ENCODE measurements at regions not wholly inside any gene's neighbourhood (a gene's known extent, or its start where the extent isn't known, plus 50 kb on each side); places are given as distances from the start of the nearest gene placed in this dataset.

DNA sequence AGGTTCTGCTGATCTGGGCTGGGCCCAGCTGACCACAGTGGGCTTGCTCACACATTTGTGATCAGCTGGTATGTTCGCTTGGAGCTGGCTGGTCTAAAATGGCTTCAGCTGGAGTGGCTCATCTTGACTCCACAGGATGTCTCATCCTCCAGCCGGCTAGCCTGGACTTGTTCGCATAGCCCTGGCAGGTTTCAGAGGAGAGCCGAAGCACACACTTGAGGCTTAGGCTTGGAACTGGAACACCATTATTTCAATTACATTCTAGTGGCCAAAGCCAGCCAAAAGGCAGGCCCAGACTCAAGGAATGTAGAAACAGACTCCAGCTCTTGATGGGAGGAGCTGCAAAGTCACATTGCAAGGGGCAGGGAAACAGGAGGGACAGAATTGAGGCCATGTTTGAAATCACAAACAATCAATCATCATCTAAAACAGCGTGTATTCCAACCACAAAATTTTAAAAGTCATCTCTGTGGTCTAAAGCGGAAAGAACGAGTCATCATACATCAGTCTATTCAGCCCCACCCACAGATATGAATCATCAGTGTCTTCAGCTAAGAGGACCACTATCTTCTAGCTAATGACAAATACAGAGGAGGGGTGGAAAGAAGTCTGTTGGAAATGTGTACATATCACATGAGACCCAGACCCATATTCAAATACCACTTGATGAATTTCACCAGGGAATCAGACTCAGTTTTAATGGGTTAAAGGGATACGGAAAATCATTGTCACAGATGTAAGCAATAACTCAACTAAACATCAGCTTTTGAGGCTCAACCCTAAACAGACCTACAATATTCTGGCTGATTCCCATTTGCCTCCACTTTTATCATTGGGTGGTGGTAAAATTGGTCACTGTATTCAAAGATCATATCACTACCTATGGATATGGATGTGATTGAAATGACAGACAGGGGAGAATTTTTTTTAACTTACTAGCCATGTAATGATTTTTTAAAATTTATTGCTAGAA is 139.0 kb upstream of the MKLN1 start:
- DNase-seq (ENCODE audit: low read depth), result peak; percentile 92

DNA sequence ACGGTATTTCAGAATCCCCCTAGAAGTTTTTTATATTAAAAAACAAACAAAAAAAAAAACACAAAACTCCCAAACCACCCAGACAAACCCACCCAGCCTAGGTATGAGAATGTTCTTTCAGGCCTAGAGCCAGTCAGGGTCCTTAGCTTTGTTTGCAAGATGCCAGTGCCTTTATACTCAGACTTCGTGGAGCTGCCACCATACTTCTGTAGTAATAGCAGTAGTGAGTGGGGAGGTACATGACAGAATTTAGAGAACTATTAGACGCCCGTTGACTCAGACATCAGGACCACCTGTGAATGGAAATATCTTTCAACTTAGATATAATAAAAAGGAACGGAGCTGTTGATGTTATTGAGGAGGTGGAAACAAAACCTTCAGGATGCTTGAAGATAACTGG is 138.2 kb upstream of the MKLN1 start:
- DNase-seq (ENCODE audit: low read depth), result no peak

DNA sequence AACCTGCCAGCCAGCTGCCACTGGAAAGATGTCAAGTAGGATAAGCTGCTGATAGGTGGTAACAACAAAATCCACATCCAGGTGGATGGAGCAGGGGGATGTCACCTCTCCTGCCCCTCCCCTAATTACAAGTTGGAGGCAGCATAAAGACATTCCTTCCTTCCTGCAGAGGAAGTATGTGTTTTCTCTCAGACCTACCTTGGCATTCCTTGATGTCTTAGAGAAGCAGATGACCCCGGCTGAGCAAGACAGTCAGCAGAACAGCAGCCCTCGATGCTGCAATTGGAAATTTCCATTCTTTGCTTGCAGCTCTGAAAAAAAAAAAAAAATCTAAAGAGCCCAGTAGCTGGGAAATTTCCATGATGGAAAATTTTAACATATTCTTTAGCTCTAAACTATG is 137.5 kb upstream of the MKLN1 start:
- DNase-seq (ENCODE audit: low read depth), result no peak

DNA sequence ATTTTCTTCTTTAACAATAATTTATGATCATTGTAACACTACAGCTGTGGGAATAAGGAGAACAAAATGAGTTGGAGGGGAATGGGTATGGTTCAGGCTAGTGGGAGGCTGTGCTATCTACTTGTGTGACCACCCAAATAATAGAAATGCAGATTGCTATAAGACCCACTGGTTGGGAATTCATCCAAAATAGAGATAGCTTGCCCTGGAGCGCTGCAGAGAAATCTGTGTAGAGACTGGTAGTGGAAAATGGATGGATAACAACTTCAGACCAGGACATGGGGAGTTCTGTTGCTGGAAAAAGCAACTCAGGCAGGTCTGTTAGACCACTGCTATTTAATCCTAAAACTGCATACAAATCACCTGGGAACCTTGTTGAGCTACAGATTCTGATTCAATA is 137.1 kb upstream of the MKLN1 start:
- DNase-seq (ENCODE audit: low read depth), result no peak

DNA sequence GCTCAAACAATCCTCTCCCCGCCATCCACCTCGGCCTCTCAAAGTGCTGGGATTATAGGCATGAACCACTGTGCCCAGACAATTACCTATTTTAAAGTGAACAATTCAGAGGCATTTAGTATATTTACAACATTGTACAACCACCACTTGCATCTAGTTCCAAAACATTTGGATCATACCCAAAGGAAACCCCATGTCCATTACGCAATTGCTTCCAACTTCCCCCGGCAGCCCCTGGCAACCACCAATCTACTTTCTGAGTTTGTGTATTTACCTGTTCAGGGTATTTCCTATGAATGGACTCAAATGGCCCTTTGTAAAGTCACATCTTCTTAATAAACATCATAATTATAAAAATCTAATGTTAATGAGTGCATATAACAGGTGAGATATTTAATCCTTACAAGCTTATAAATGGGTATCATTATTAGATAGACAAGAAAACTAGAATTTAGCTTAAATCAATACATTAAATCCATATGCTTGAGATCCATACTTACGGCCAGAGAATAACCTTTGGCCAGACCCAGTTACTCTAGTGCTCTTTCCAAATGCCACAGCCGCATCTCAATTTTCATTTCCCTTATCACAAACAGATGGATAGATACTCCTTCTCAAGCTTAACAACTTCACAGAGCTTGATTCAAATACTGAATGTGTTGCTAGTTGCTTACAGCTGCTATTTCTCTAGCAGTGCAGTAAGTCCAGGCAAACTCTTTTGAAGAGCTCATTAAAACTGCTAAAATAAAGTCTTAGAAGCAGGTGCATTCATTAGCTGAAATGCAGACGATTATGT is 133.4 kb upstream of the MKLN1 start:
- DNase-seq (ENCODE audit: low read depth), result no peak

DNA sequence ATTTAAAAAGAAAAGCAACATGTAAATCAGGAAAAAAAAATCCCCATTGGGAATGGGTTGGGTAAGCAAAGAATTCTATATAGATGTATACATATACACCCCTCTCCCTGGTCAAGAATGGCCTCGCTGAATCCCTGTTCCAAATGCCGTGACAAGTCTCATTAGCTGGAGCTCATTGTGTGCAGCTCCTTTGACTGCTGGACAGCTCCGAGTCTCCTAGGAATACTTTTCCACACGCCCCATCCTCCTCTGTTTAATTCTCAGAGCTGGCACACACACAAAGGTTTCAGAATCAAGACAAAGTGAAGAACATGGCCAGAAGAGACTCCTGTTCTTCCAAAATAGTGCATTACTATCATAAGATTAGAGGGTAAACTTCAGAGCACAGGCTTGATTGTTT is 130.9 kb upstream of the MKLN1 start:
- DNase-seq (ENCODE audit: low read depth), result no peak

DNA sequence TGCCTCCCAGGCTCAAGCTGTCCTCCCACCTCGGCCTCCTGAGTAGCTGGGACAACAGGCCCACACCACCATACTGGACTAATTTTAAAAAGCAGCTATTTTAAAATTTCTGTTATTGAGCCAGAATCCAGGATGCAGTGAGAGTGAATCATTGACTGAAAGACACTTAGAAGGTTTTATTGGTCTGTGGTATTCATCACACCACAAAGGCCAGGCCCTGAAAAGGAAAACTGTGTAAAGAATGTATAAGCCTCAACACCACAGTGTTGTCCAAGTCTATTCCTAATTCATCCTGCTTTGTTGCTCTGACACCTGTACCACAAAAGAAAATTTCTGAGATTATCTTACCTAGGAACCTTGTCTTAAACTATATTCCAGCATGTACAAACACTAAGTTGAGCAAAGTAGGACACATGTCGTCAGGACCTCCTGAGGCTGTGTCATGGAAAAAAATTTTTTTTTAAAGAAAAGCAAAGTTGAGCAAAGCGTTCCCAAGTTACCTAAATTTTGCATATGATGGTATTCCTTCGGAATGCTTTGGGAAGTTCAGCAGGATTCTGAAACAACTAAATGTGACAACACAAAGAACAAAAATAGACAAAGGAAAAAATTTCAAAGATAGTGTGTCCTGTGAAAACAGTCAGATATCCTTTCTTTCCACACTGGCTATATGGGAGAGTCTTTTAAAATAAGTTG is 129.6 kb upstream of the MKLN1 start:
- DNase-seq (ENCODE audit: low read depth), result peak; percentile 59

DNA sequence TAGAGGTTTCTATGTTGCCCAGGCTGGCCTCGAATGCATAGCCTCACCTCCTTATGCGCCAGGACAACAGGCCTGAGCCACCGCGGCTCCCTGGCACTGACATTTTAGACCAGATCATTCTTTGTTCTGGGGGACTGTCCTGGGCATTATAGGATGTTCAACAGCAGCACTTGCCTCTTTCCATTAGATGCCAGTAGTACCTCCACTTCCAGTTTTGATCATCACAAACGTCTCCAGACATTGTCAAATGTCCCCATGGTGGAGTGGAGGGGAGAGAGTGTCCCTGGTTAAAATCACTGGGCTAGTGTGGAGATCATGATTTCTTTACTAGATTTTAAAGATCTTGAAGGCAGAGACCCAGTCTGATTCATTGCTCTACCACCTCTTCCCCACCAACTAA is 125.2 kb upstream of the MKLN1 start:
- DNase-seq (ENCODE audit: low read depth), result no peak

DNA sequence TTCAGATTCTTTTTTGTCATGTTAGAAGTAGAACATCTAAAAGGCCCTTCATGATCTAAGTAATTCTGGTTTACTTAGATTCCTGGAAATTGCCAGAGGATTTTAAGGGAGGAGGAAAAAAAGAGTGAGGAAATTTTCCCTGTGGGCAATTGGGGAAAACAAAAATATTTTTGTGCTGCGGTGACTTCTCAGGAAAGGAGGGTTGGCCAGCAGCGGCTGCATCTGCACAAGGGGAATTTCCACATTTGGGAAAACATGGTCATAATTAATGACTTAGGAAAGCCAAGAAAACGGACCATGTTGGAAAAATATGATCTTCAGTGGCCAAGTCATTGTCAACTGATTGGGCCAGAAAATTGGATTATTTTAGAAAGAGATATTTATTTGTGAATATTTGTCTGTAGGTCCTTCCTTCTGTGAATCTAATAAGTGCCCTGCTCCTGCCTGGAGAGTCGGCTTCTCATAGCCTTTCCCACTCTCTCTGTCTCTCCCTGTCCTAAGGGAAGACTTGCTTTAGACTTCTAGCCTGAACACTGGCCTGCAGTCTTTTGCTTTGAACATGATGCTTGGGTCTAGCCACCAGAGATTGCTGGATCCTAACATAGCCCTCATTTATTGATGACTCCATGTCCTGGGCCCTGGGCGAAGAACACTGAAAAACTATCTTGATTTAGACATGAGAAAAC is 124.2 kb upstream of the MKLN1 start:
- no peak for DNase-seq (ENCODE audit: low read depth)

DNA sequence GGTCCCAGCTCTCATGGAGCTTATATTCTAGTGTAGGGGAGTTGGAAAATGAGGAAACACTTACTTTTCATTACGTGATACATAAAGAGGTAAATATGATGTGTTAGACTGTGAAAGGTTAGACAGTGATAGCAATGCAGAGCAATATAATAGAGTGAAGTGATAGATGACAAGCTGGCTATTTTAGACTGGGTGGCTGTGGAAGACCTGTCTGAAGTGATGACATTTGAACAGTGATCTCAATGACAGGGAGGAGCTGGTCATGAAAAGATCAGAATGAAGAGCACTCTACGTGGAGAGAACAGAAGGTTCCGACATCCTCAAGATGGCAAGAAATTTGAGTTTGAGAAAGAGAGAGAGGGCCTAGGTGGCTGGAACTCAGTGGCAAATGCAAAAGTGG is 118.9 kb upstream of the MKLN1 start:
- no peak for DNase-seq (ENCODE audit: low read depth)

DNA sequence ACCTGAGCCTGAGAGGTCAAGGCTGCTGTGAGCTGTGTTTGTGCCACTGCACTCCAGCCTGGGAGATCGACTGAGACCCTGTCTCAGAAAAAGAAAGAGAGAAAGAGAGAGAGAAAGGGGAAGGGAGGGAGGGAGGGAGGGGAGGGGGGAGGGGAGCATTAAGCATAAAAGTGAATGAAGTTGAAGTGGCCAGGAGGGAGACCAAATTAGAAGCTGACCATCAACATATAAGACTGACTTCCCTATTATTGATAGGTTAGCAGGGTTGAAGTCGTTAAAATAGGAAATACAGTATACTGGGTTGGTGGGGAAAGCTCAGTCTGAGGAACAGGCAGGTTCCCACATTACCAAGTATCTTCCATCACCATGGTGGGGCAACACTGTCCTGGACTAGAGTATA is 117.1 kb upstream of the MKLN1 start:
- no peak for DNase-seq (ENCODE audit: low read depth)

DNA sequence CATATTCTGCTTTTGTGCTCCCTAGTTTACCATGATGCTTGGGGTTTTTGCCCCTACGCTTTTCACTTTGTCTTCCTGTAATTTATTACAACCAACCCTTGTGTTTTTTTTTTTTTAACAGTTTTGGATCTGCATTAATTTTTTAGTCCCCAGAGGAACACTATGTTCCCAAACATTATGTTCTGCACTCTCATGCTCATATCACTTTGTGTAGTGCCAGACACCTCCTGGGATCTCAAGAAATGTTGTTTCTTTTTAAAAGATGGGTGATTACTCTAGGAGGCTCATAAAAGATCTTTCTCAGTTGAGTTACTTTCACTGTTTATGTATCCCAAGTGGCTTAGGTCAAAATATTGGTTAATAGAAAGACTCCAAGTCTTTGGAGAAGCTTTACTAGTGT is 116.2 kb upstream of the MKLN1 start:
- no peak for DNase-seq (ENCODE audit: low read depth)

DNA sequence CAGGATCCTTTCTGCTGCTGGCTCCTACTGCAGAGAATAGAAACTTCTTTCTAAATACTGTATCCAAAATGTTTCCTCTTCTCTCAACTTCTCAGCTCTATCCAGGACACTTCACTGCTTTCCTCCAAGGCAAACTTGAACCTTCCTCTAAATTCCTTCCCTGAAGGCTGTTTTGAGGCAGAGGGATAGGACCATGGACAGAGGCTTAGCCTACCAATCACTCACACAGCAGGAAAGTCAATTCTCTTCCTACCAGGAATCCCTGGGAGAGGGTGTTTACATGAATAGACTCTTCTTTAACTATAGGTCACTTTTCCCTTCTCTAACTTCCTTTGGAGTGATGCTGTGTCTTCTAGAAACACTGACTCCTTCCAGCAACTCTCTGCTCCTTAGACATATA is 115.6 kb upstream of the MKLN1 start:
- no peak for DNase-seq (ENCODE audit: low read depth)

DNA sequence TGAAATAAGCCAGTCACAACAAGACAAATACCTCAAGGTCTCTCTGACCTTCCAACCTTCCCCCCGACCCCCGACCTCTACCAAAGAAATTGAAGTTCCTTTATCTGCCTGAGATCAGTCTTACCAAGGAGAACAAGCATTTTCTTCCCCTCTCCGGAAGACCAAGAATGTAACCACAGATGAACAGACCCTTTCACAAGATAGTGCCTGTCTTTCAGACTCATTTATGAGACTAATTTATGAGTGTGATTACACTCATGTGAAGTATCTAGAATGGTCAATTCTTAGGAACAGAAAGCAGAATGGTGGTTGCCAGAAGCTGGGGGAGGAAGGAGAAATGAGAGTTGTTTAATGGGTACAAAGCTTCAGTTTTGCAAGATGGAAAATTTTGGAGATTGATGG is 108.9 kb upstream of the MKLN1 start:
- DNase-seq (ENCODE audit: low read depth), result no peak

DNA sequence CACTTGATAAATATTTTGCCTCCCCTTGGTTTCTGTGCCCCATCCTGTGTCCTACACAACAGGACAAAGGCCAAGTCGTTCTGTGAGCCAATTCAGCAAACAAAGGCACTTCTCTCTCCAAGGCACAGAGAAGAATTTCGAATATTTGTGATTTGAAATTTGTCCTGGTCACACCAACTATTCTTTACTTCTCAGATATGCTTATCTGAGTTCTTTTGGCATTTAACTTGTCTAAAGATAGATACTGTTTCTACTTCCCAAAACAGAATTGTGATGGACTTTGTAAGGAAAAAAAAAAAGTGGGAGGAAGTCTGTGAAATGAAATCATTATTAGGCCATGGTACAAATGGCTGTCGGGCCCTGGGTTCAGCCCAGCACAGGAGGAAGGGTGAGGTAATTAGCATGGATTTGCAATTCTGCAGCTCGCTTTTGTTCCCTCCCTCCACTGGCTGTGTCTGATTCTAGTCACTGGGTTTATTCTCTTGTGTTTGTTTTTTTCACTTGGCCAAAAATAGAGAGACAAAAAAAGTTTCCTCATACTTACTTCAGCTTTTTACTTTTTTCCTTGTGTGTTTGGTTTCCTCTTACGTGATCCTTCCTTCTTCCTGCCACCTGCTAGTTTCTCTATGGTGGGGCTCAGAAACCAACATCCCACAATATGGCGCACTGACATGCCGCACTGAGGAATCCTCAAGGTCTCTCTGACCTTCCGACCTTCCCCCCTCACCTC is 108.2 kb upstream of the MKLN1 start:
- DNase-seq (ENCODE audit: low read depth), result no peak

DNA sequence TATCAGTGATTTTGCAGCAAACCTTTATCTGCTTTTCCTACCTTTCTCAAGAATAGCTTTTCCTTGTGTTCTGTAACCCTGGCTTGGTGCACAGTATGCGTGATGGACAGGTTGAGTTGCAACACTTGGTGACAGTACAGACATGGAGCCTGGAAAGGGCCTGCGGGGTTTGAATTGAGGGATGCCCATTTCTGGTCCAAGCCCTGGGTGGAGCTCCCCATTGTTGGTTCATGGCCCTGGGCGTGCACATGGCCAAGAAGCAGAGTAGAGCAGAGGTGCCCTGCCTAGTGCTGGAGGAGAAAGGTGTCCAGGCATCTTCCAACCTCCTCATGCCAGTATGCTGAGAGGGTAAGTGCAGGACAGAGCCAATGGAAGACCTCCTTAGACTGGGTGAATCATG is 106.6 kb upstream of the MKLN1 start:
- no peak for DNase-seq (ENCODE audit: low read depth)

DNA sequence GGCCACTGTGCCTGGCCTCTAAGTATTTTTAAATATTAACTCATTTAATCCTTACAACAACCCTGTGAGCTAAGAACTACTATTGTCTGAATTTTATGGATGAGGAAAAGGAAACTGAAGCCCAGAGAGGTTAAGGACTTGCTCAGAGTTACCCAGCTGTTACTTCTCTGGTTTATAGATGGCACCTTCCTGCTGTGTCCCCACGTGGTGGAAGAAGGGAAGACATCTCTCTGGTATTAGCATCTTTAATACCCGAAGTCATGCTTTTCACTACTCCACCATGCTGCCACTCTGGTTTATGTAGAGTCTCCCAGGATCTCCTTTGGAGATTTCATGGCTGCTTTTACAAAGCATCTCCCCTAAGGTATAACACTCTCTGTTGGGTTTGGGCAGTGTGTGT is 105.5 kb upstream of the MKLN1 start:
- no peak for DNase-seq (ENCODE audit: low read depth)

DNA sequence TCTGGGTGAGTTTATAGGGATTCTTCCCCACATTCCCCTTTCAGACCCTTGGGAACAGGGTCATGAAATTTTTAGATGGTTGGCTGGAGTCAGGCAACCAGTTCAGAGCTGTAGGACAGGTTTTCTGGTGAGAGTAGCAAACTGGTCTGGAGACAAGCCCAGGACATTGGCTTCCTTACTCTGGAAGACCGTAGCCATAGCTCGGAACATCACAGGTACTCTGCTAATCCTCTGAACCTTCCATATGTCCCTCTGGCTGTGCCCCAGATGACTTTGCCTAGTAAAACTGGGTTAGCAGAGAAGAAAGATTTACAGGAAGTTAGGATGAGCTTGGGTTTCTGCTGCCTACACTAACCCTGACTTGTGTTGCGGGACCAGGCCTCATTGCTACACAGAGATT is 104.5 kb upstream of the MKLN1 start:
- DNase-seq (ENCODE audit: low read depth), result no peak

DNA sequence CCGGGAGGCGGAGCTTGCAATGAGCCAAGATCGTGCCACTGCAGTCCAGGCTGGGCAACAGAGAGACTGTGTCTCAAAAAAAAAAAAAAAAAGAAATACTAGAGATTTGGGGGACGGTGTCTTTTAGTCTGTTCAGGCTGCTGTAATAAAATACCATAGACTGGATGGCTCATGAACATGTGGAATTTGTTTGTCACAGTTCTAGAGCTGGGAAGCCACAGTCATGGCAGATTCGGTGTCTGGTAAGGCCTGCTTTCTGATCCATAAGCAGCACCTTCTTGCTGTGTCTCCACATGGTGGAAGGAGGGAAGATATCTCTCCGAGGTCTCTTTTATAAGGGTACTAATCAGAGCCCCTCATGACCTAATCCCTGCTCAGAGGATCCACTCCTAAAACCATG is 102.7 kb upstream of the MKLN1 start:
- no peak for DNase-seq (ENCODE audit: low read depth)

DNA sequence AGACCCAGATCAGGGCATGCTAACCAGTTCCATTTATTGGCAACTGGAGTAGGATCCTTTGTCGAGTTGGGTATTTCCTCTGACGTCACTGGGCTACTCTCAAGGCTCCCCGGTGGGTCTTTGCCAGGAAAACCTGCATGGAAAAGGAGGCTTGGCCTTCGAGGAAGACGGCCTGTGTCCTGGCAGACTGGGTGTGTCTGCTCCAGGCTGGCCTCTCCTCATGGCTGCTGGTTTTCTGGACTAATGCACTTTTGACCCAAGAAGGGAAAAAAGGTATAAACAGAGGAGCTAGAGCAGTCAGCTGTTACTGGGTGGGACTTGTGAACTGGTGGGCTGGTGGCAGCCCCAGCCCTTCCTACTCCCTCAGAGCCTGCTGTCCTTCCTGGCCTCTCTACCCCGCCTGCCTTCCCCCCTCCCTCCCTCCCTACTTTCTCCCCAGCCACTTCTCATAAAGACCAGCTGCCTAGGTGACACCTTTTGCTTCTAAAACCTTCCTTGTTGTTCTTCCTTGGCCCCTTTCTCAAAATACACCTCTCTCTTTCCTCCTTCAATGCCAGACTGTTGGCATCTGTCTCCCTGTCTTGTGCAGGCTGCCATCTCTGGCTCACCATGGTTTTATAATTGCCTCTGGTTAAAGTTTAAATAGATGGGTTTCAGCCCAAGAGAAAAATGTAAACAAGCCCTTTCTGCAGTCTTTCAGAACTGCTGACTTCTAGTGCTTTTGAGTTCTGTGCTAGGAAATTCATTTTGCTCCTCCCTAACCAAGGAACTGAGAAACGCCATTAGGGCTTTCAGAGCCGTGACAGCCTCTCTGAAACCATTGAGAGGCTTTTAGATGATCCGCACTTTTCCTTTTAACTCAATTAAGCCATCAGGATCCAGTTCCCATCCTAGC is 101.8 kb upstream of the MKLN1 start:
- DNase-seq (ENCODE audit: low read depth), result no peak

DNA sequence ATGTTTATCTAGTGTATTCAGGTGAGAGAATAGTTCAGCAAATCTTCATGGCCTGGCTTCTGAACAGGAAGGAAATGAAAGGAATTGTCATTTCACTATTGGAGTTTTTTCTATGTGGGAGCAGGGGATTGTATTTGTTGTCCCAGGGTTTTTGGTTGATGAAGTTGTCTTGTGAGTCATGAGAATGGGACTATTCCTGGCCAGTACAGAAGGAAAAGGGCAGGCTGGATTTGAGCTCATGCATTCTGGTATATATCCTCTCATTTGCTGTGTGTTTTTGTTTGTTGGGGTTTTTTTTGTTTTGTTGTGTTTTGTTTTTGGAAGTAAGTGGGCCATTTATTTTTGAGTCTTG is 101.2 kb upstream of the MKLN1 start:
- DNase-seq (ENCODE audit: low read depth), result no peak
